ENCODE measurements at regions not wholly inside any gene's neighbourhood (a gene's known extent, or its start where the extent isn't known, plus 50 kb on each side); places are given as distances from the start of the nearest gene placed in this dataset.
A peak's percentile ranks its signal among the peaks of the same experiment; 100 is the strongest.

DNA sequence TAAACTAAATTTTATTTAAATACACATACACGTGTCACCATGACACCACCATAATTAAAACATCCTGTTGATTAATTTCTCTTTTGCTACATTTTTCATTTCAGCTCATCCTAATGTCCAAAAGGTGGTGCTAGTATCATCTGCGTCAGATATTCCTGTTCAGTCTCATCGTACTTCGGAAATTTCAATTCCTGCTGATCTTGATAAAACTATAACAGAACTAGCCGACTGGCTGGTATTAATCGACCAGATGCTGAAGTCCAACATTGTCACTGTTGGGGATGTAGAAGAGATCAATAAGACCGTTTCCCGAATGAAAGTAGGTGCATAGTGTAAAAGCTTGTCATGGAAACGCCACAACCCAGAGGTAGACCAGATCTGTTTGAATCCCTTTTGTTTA is 263.4 kb downstream of the UTRN start:
- H3K4me3 ChIP-seq (ENCODE audit: low read depth, low read length) = no peak overlapping the region
- TF ChIP-seq, protein P1, sequence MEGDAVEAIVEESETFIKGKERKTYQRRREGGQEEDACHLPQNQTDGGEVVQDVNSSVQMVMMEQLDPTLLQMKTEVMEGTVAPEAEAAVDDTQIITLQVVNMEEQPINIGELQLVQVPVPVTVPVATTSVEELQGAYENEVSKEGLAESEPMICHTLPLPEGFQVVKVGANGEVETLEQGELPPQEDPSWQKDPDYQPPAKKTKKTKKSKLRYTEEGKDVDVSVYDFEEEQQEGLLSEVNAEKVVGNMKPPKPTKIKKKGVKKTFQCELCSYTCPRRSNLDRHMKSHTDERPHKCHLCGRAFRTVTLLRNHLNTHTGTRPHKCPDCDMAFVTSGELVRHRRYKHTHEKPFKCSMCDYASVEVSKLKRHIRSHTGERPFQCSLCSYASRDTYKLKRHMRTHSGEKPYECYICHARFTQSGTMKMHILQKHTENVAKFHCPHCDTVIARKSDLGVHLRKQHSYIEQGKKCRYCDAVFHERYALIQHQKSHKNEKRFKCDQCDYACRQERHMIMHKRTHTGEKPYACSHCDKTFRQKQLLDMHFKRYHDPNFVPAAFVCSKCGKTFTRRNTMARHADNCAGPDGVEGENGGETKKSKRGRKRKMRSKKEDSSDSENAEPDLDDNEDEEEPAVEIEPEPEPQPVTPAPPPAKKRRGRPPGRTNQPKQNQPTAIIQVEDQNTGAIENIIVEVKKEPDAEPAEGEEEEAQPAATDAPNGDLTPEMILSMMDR (IDR thresholded peaks at IDR 0.05; ENCODE audit: insufficient read depth, low read length) = no peak
- no peak for DNase-seq (ENCODE audit: low read depth)

DNA sequence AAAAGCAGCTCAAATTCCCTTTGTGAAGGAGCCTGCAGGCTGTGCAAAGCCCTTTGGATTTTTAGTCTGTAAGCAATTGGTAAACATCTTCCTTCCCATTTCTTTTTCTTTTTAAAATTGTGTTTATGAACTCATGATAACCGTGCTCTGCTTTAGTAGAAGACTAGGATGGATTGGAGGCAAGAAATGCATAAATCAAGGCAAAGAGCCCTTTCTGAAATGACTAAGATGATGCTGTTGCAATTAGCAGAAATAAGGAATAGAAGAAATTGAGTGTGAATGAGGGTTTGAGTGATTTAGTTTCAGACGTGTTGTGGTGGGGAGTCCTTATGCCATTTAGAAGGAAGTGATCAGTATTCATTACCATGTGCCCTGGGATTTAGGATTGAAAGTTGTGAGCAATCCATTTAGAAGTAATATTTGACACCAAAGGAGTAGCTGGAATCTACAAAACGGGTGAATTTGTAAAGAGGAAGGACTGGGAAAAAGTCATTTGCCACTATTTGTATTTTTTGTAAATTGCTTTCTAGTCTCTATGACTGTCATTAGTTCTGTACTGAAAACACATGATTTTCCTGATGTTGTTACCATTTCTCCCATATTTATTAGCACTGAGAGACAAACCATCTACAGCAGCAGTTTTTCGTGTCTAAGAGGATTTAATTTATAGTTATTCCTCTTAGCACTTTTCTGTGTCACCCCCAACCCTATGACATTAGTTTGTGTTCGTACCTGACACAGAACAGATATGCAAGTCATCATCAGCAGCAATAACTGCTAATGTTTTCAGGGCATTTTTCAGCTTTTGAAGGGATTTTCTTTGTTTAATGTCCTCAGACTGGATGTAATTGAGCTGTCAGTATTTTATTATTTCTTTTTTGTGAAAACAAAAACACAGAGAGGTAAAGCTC is 265.0 kb downstream of the UTRN start:
- H3K4me3 ChIP-seq (ENCODE audit: low read depth, low read length) = no peak overlapping the region
- DNase-seq (ENCODE audit: low read depth) = no peak
- TF ChIP-seq, protein P1 (IDR thresholded peaks at IDR 0.05; ENCODE audit: insufficient read depth, low read length) = no peak

DNA sequence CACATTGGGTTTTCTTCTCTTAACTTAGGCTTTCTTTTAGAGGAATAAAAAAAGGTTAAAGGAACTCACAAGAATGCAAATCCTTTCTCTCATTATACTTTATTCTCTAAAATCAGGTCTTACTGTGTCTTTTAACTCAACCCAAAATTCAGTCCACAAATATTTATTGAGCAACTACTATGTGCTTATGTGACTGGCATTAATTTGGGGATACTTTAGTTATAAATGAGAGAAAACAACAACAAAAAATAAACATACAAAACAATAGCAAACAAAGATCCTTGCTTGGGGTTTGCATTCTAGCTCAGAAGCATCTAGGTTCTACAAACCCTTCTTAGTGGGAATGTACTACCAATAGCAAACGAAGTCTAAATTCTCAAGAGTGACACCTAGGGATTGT is 266.2 kb downstream of the UTRN start:
- TF ChIP-seq, protein P1 (IDR thresholded peaks at IDR 0.05; ENCODE audit: insufficient read depth, low read length) = no peak
- no peak for DNase-seq (ENCODE audit: low read depth)
- no peak overlapping the region for H3K4me3 ChIP-seq (ENCODE audit: low read depth, low read length)

DNA sequence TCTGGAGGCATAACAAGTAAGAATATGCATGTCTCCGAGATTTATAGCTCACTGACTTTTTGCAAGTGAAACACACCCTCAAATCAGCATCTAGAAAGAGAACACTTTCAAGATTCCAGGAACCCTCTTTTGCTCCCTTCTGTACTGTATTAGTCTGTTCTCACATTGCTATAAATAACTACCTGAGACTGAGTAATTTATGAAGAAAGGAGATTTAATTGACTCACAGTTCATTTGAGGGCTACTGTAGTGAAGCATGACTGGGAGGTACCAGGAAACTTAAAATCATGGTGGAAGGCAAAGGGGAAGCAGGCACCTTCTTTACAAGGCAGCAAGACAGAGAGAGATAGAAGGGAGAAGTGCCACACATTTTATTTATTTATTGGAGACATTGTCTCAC is 269.9 kb downstream of the UTRN start:
- TF ChIP-seq, protein P1 (IDR thresholded peaks at IDR 0.05; ENCODE audit: insufficient read depth, low read length) = no peak
- DNase-seq (ENCODE audit: low read depth) = no peak

DNA sequence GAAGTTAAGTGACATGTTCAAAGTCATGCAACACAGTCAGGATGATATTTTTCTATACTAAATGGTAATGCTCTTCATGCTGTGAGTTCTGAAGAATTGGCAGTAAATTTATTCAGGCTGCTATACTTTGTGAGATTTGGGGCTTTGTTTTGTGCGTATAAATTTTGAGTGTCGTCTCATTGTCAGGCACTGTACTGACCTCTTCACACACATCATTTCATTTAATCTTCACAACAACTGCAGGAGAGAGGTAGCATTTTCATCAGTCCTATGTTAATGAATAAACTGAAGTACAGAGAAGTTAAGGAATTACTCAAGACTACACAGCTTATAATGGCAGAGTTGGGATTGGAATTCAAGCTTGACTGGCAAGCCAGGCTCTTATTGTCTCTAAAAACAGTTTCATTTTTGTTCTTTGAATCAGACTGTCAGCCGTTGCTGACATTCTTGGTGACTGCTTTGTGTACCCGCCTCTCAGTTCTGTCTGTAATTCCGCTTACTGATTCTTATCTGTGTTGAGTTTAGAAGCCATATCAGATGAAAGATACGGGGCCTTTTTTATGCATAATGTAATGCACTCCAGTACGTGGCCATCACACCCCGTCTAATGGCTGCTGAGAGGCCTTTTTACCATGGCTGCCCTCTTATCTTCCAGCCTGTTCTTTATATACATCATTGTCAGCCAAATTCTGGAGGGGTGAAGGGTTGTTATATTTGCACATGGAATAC is 274.9 kb downstream of the UTRN start:
- peak; percentile 46 for DNase-seq (ENCODE audit: low read depth)
- H3K4me3 ChIP-seq (ENCODE audit: low read depth, low read length) = no peak overlapping the region
- TF ChIP-seq, protein P1 (IDR thresholded peaks at IDR 0.05; ENCODE audit: insufficient read depth, low read length) = no peak

More for the DNA sequence above, 269.9 kb downstream of the UTRN start:
- H3K4me3 ChIP-seq (ENCODE audit: low read depth, low read length) = no peak overlapping the region

DNA sequence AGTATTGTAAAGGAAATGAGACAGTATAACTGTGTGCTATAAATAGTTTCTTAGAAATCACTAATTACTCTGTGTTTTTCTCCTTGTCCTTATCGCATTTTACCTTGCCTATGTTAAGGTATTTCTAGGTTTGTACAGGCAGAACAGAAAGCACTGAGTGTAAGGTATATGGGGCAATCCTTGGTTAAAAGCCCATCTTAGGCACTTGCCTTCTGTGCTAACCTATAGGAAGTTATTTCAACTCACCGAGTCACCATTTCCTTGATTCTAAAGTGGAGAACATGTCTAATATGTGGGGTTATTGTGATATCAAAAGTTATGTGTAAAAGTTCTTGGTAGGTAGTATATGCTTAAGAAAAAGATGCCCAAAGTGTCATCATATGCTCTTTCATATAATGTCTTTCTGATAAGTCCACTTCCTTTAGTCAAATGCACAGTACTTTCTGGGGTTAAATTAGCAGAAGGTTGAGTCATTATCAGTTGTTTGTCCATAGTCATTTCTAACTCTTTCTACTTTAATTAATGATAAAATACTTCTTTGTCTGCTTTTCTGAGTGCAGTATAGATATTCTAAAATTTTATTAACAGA is 276.4 kb downstream of the UTRN start:
- no peak for DNase-seq (ENCODE audit: low read depth)
- H3K4me3 ChIP-seq (ENCODE audit: low read depth, low read length) = no peak overlapping the region
- TF ChIP-seq, protein P1 (IDR thresholded peaks at IDR 0.05; ENCODE audit: insufficient read depth, low read length) = no peak

All from fibroblast of the aortic adventitia (primary cell).